Gastroesophageal sphincter (tissue), 3 donors: ENCODE measurements at regions not wholly inside any gene's neighbourhood (a gene's known extent, or its start where the extent isn't known, plus 50 kb on each side); places are given as distances from the start of the nearest gene placed in this dataset.

ENCODE experiments used
- POLR2A ChIP-seq, 2 donors: fragments of 450-650 bp; IDR thresholded peaks; one replicate each; pipeline ENCODE4 v1.6.1; 2017; ENCODE audit warnings: antibody characterized with exemption in 2 of 2, mild to moderate bottlenecking in 2 of 2, moderate library complexity in 1 of 2
- POLR2AphosphoS5 ChIP-seq: sonication (generic); formaldehyde crosslinking; IDR thresholded peaks from one replicate; pipeline ENCODE4 v1.6.1; 2017; ENCODE audit warnings: antibody characterized with exemption
- TF ChIP-seq, protein P1 (sequence below), 4 experiments: fragments of 200-600 bp in 2 of 4; fragments of 450-650 bp in 2 of 4; sonication (generic) in 1 of 4; IDR thresholded peaks; one replicate each; pipeline ENCODE4 v1.5.1; 2017 to 2019; ENCODE audit warnings: antibody characterized with exemption in 4 of 4, mild to moderate bottlenecking in 2 of 4, moderate library complexity in 2 of 4

DNA sequence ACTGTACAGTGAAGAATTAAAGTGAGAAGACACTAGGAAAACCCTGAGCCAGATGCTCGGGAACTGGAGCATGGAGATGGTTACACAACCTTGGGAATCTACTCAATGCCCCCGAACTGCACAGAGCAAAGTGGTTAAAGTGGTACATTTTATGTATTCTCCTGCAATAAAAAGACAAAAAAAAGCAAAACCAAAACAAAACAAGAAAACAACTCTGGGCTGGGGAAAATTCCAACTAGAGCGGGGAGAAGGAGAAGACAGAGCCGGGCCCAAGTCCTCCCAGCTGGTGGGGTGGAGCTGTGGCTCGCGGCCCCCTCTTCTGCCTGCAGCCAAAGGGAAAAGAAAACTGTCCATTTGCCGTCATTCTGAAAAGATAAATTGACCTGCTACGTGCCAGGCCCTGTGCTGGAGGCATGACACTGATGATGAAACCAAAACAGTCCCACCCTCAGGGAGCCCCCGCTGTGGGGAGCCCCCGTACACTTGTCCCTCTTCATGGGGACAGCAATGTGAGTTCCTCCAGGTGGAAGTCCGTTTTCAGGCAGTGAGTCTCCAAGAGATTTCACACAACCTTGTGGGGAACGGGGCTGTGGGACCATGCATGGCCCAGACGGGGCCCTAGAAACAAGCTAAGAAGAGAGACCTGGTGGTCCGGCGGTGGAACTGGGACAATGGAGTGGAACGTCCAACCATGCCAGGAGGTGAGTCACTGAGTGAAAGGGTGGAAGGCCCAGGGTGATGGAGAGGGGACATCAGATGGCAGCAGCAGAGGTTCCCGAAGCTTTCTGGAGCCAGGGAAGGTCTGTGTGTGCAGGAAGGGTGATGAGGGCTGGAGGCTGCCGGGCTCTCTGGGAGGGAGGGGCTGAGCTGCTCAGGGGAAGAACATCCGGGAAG lies 114.8 kb upstream of the COL5A1 start:
- TF ChIP-seq, protein P1, sequence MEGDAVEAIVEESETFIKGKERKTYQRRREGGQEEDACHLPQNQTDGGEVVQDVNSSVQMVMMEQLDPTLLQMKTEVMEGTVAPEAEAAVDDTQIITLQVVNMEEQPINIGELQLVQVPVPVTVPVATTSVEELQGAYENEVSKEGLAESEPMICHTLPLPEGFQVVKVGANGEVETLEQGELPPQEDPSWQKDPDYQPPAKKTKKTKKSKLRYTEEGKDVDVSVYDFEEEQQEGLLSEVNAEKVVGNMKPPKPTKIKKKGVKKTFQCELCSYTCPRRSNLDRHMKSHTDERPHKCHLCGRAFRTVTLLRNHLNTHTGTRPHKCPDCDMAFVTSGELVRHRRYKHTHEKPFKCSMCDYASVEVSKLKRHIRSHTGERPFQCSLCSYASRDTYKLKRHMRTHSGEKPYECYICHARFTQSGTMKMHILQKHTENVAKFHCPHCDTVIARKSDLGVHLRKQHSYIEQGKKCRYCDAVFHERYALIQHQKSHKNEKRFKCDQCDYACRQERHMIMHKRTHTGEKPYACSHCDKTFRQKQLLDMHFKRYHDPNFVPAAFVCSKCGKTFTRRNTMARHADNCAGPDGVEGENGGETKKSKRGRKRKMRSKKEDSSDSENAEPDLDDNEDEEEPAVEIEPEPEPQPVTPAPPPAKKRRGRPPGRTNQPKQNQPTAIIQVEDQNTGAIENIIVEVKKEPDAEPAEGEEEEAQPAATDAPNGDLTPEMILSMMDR (IDR thresholded peaks at IDR 0.05) = no peak
- no peak for TF ChIP-seq POLR2AphosphoS5
- TF ChIP-seq POLR2A (IDR thresholded peaks at IDR 0.05) = no peak
